ENCODE measurements at regions not wholly inside any gene's neighbourhood (a gene's known extent, or its start where the extent isn't known, plus 50 kb on each side); places are given as distances from the start of the nearest gene placed in this dataset.

DNA sequence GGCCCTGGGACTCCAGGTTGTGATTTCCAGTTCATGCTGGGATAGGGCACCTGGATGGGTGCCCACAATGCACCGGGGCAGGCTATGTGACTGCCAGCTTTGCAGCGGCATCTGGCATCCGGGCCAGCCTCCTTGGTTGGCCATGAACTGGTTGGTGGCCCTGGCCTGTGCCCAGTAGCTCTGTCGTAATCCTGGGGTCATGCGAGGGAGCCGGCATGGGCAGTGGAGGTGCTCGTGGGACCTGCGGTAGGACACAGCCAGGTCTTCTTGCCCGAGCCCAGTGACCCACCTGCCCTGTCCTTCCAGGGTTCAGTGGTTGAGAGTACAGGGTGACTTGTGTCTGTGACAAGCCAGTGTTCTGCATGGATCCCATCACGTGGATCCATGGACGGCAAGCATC lies 237.9 kb downstream of the SNRPN start:
- H3K9ac ChIP-seq (ENCODE audit: low read depth in 2 of 2, low read length in 2 of 2), result no peak overlapping the region
- H3K27ac ChIP-seq, result no peak overlapping the region
- H3K4me1 ChIP-seq, result no peaks in the 10 kb centered on the region
- H3K27me3 ChIP-seq, result no peaks in the 10 kb centered on the region
- H3K9me3 ChIP-seq, result no peaks in the 10 kb centered on the region
- intact Hi-C loops (cut with DNase I), result no loop called here
- H3K4me3 ChIP-seq, result no peak overlapping the region
- TF ChIP-seq, protein P1, sequence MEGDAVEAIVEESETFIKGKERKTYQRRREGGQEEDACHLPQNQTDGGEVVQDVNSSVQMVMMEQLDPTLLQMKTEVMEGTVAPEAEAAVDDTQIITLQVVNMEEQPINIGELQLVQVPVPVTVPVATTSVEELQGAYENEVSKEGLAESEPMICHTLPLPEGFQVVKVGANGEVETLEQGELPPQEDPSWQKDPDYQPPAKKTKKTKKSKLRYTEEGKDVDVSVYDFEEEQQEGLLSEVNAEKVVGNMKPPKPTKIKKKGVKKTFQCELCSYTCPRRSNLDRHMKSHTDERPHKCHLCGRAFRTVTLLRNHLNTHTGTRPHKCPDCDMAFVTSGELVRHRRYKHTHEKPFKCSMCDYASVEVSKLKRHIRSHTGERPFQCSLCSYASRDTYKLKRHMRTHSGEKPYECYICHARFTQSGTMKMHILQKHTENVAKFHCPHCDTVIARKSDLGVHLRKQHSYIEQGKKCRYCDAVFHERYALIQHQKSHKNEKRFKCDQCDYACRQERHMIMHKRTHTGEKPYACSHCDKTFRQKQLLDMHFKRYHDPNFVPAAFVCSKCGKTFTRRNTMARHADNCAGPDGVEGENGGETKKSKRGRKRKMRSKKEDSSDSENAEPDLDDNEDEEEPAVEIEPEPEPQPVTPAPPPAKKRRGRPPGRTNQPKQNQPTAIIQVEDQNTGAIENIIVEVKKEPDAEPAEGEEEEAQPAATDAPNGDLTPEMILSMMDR (IDR thresholded peaks at IDR 0.05), result no peak
- no peaks in the 10 kb centered on the region for H3K36me3 ChIP-seq
- no peak for DNase-seq

DNA sequence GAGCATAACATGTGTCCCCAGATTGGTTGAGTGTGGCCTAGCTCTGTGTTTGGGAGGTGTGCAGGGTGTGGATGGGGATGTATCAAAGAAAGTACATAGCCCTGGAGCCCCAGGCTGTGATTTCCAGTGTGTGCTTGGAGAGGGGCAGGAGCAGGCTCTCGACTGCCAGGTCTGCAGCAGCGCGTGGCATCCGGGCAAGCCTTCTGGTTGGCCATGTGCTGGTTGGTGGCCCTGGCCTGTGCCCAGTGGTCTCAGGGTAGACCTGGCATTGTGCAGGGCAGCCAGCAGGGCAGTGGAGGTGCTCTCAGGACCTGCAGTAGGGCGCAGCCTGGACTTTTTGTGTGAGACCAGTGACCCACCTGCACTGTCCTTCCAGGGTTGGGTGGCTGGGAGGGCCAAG lies 231.5 kb downstream of the UBE3A start:
- Histone ChIP-seq H3K4me1 (no peaks in the 10 kb centered on the region), H3K27me3 (no peaks in the 10 kb centered on the region), H3K9ac (ENCODE audit: low read depth in 2 of 2, low read length in 2 of 2) (no peak overlapping the region), H3K9me3 (no peaks in the 10 kb centered on the region), H3K4me3 (no peak overlapping the region), H3K36me3 (no peaks in the 10 kb centered on the region), H3K27ac (no peak overlapping the region)
- DNase-seq, result no peak
- TF ChIP-seq, protein P1 (IDR thresholded peaks at IDR 0.05), result no peak
- intact Hi-C loops (cut with DNase I), result no loop called here

DNA sequence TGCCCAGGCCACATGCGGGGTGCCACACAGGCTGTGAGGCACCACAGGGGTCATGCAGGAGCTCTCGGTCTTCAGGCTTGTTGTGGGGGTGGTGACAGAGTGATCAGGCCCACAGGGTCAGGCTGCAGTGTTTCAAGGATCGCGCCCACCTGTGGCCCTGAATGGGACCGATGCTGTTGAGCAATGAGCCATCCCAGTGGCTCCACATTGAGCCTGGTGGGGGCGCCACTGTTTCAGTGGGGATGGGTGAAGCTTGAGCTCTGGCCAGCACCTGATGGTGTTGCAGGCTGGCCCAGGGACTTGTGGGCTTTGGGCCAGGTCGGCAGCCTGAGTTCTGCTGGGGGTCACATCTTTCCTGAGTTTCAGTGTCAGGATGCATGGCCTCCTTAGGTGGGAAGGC lies 230.1 kb downstream of the UBE3A start:
- Histone ChIP-seq H3K9me3 (no peaks in the 10 kb centered on the region), H3K27ac (no peak overlapping the region), H3K9ac (ENCODE audit: low read depth in 2 of 2, low read length in 2 of 2) (no peak overlapping the region), H3K36me3 (no peaks in the 10 kb centered on the region), H3K4me3 (no peak overlapping the region), H3K27me3 (no peaks in the 10 kb centered on the region), H3K4me1 (no peaks in the 10 kb centered on the region)
- DNase-seq, result no peak
- intact Hi-C loops (cut with DNase I), result no loop called here
- TF ChIP-seq, protein P1 (IDR thresholded peaks at IDR 0.05), result no peak

DNA sequence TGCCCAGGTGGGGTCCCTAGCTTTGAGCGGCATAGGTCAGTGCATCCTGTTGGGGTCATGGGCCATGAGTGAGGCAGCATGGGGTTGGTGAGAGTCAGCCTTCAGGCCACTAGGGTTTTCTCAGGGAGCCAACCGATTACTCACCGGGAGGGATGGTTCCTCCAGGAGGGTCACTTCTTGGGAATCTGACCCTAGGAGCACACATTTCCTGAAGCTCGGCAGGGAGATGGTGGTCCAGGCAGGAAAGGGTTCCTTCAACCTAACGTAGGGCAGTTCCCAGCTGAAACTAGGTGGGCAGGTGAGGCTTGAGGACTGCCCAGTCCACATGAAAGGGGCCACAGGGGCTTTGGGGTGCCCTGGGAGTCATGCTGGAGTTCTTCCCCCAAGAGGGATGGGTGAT lies 218.0 kb downstream of the UBE3A start:
- TF ChIP-seq, protein P1 (IDR thresholded peaks at IDR 0.05), result no peak
- Histone ChIP-seq H3K27ac (no peak overlapping the region), H3K27me3 (no peaks in the 10 kb centered on the region), H3K36me3 (no peaks in the 10 kb centered on the region), H3K4me3 (no peak overlapping the region), H3K9me3 (no peaks in the 10 kb centered on the region), H3K9ac (ENCODE audit: low read depth in 2 of 2, low read length in 2 of 2) (no peak overlapping the region), H3K4me1 (no peaks in the 10 kb centered on the region)
- intact Hi-C loops (cut with DNase I), result no loop called here
- DNase-seq, result no peak

DNA sequence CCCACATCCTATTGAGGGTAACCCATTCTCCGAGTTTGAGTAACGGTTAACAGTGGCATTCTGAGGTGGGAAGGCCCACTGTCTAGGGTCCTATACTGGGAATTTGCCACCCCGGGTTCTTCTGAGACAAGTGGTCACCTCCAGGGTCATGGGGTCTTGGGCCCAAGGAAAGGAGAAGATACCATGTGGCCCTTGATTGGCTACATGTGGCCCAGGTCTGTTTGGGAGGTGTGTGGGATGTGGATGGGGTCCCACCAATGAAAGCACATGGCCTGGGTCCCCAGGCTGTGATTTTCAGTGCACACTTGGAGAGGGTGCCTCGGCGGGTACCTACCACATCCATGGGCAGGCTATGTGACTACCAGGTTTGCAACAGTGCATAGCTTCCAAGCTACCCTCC lies 214.4 kb downstream of the UBE3A start:
- Histone ChIP-seq H3K9me3 (no peaks in the 10 kb centered on the region), H3K9ac (ENCODE audit: low read depth in 2 of 2, low read length in 2 of 2) (no peak overlapping the region), H3K4me3 (no peak overlapping the region), H3K36me3 (no peaks in the 10 kb centered on the region), H3K27ac (no peak overlapping the region), H3K27me3 (no peaks in the 10 kb centered on the region), H3K4me1 (no peaks in the 10 kb centered on the region)
- DNase-seq, result no peak
- intact Hi-C loops (cut with DNase I), result no loop called here
- TF ChIP-seq, protein P1 (IDR thresholded peaks at IDR 0.05), result no peak

DNA sequence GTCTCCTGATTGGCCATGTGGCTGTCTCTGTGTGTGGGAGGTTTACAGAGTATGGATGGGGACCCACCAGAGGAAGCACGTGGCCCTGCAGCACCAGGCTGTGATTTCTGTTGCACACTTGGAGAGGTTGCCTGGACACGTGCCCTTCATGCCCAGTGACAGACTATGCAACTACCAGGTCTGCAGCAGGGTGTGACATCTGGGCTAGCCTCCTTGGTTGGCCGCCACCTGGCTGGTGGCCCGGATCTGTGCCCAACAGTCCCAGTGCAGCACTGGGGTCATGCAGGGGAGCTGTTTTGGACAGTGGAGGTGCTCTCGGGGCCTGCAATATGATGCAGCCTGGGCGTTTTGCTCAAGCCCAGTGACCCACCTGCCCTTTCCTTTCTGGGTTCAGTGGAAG lies 212.5 kb downstream of the UBE3A start:
- Histone ChIP-seq H3K27ac (no peak overlapping the region), H3K36me3 (no peaks in the 10 kb centered on the region), H3K27me3 (no peaks in the 10 kb centered on the region), H3K4me1 (no peaks in the 10 kb centered on the region), H3K4me3 (no peak overlapping the region), H3K9ac (ENCODE audit: low read depth in 2 of 2, low read length in 2 of 2) (no peak overlapping the region), H3K9me3 (no peaks in the 10 kb centered on the region)
- TF ChIP-seq, protein P1 (IDR thresholded peaks at IDR 0.05), result no peak
- no peak for DNase-seq
- intact Hi-C loops (cut with DNase I), result no loop called here
